ENCODE measurements at regions not wholly inside any gene's neighbourhood (a gene's known extent, or its start where the extent isn't known, plus 50 kb on each side); places are given as distances from the start of the nearest gene placed in this dataset.
"Not testable (repeated sequence)": the region's sequence is repeated elsewhere in the genome, so short reads cannot be mapped to it uniquely, and the experiment has no call there.

DNA sequence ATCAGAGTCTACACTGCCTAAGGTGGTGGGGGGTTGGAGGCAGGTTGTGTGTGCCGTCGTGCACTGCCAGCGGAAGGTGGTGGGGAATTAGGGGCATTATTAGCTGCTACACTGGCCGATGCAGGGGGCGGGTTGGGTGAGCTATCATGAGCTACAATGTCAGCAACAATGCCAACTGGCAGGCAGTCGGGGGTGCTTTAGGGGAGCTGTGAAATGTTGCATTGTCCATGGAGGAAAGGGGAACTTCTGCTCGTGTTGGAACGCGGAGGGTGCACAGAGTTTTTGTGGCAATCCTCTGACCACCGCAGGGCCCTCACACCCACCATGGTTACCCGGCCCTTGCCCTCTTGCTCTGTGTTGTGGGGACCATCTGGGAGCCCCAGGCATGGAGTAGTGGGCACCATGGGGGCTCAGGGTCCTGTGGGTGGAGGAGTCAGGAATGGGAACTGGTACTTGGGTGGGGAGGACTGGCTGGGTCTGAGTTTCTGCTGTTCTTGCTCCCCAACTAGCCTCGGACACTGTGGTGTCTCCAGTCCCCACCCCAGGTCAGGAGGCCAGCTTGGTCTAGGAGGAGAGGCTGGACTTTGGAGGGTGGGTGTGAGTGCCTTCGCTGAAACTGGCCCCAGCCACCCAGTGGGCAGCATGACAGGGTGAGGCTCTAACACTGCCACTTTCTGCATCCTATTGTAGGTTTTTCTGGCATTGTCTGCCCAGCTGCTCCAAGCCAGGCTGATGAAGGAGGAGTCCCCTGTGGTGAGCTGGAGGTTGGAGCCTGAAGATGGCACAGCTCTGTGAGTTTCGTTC lies 107.1 kb upstream of the TPTE start:
- WGBS: 77% methylated on average over 13 of the region's 14 CpGs
- H2BK120ac ChIP-seq (ENCODE audit: low read depth, low read length); H2BK12ac ChIP-seq (ENCODE audit: low read length in 2 of 2): not testable (repeated sequence)

DNA sequence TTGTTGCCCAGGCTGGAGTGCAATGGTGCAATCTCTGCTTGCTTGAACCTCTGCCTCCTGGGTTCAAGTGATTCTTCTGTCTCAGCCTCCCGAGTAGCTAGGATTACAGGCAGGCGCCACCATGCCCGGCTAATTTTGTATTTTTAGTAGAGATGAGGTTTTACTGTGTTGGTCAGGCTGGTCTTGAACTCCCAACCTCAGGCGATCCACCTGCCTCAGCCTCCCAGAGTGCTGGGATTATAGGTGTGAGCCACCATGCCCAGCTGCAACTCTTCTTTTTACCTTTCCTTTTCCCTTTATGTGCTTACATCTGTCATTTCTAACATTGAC lies 106.5 kb upstream of the TPTE start:
- H3K27me3 ChIP-seq (ENCODE audit: control insufficient read depth in 1 of 2, insufficient read depth in 1 of 2, low read length in 2 of 2); H3K79me1 ChIP-seq (replicated peaks; ENCODE audit: low read length, poor library complexity, severe bottlenecking); H2BK12ac ChIP-seq (ENCODE audit: low read length in 2 of 2); H3K14ac ChIP-seq (ENCODE audit: low read length in 2 of 2); H3K4ac ChIP-seq (ENCODE audit: low read depth in 1 of 2, low read length in 2 of 2); H3K4me2 ChIP-seq (ENCODE audit: low read length, poor library complexity, severe bottlenecking); DNase-seq; H3K4me1 ChIP-seq (ENCODE audit: control insufficient read depth, insufficient read depth, low read depth, low read length); H2AFZ ChIP-seq (ENCODE audit: low read depth, low read length); H4K91ac ChIP-seq (ENCODE audit: low read length); H3K9ac ChIP-seq (ENCODE audit: low read length); H2AK5ac ChIP-seq (ENCODE audit: low read length, severe bottlenecking); H3K23ac ChIP-seq (ENCODE audit: low read length in 2 of 2); H2BK15ac ChIP-seq (ENCODE audit: low read depth, poor library complexity, severe bottlenecking); H2BK120ac ChIP-seq (ENCODE audit: low read depth, low read length); H3K27ac ChIP-seq (ENCODE audit: low read length, poor library complexity, severe bottlenecking); H3K4me3 ChIP-seq (ENCODE audit: insufficient read depth in 1 of 2, low read depth in 1 of 2, low read length in 2 of 2); H4K8ac ChIP-seq (ENCODE audit: low read length); H3K18ac ChIP-seq (ENCODE audit: low read depth in 1 of 2, low read length in 2 of 2); H3K36me3 ChIP-seq (ENCODE audit: control insufficient read depth in 1 of 2, insufficient read depth in 2 of 2, low read depth in 1 of 2, low read length in 2 of 2); H2BK5ac ChIP-seq (ENCODE audit: low read depth, low read length, poor library complexity, severe bottlenecking): not testable (repeated sequence)
- H3K9me3 ChIP-seq (ENCODE audit: control insufficient read depth, low read length): peaks cover 43% of the 10 kb centered on the region
- WGBS: 86% methylated on average over 4 of the region's 4 CpGs

More for the DNA sequence above, 107.1 kb upstream of the TPTE start:
- not testable (repeated sequence) for DNase-seq; H3K27ac ChIP-seq (ENCODE audit: low read length, poor library complexity, severe bottlenecking); H2AFZ ChIP-seq (ENCODE audit: low read depth, low read length); H3K14ac ChIP-seq (ENCODE audit: low read length in 2 of 2); H4K91ac ChIP-seq (ENCODE audit: low read length); H3K18ac ChIP-seq (ENCODE audit: low read depth in 1 of 2, low read length in 2 of 2); H3K27me3 ChIP-seq (ENCODE audit: control insufficient read depth in 1 of 2, insufficient read depth in 1 of 2, low read length in 2 of 2); H3K23ac ChIP-seq (ENCODE audit: low read length in 2 of 2); H3K4me2 ChIP-seq (ENCODE audit: low read length, poor library complexity, severe bottlenecking); H2BK5ac ChIP-seq (ENCODE audit: low read depth, low read length, poor library complexity, severe bottlenecking); H3K79me1 ChIP-seq (replicated peaks; ENCODE audit: low read length, poor library complexity, severe bottlenecking); H4K8ac ChIP-seq (ENCODE audit: low read length); H3K4me3 ChIP-seq (ENCODE audit: insufficient read depth in 1 of 2, low read depth in 1 of 2, low read length in 2 of 2); H3K36me3 ChIP-seq (ENCODE audit: control insufficient read depth in 1 of 2, insufficient read depth in 2 of 2, low read depth in 1 of 2, low read length in 2 of 2); H3K4ac ChIP-seq (ENCODE audit: low read depth in 1 of 2, low read length in 2 of 2); H2AK5ac ChIP-seq (ENCODE audit: low read length, severe bottlenecking); H3K9ac ChIP-seq (ENCODE audit: low read length); H2BK15ac ChIP-seq (ENCODE audit: low read depth, poor library complexity, severe bottlenecking); H3K4me1 ChIP-seq (ENCODE audit: control insufficient read depth, insufficient read depth, low read depth, low read length)
- H3K9me3 ChIP-seq (ENCODE audit: control insufficient read depth, low read length): peaks cover 40% of the 10 kb centered on the region

DNA sequence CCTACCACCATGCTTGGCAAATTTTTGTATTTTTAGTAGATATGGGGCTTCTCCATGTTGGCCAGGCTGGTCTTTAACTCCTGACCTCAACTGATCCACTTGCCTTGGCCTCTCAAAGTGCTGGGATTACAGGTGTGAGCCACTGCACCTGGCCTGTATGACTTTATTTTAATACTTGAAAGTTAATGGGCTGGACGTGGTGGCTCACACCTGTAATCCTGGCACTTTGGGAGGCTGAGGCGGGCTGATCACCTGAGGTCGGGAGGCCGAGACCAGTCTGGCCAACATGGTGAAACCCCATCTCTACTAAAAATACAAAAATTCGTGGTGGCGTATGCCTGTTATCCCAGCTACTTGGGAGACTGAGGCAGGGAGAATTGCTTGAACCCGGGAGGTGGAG lies 105.9 kb upstream of the TPTE start:
- not testable (repeated sequence) for H4K91ac ChIP-seq (ENCODE audit: low read length); H3K4ac ChIP-seq (ENCODE audit: low read depth in 1 of 2, low read length in 2 of 2)
- WGBS: 57% methylated on average over 7 of the region's 7 CpGs

DNA sequence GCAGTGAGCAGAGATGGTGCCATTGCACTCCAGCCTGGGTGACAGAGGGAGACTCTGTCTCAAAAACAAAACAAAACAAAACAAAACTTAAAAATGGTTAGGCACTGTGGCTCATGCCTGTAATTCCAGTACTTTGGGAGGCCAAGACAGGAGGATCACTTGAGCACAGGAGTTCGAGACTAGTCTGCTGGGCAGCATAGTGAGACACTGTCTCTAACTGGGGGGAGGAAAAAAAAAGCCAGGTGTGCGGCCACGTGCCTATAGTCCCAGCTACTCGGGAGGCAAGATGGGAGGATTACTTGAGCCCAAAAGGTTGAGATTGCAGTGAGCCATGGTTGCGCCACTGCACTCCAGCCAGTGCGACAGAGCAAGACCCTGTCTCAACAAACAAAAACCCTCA lies 105.5 kb upstream of the TPTE start:
- not testable (repeated sequence) for H3K27me3 ChIP-seq (ENCODE audit: control insufficient read depth in 1 of 2, insufficient read depth in 1 of 2, low read length in 2 of 2); H3K14ac ChIP-seq (ENCODE audit: low read length in 2 of 2); H3K79me1 ChIP-seq (replicated peaks; ENCODE audit: low read length, poor library complexity, severe bottlenecking); H3K4ac ChIP-seq (ENCODE audit: low read depth in 1 of 2, low read length in 2 of 2); H3K18ac ChIP-seq (ENCODE audit: low read depth in 1 of 2, low read length in 2 of 2); H3K27ac ChIP-seq (ENCODE audit: low read length, poor library complexity, severe bottlenecking); H2BK15ac ChIP-seq (ENCODE audit: low read depth, poor library complexity, severe bottlenecking); H2AFZ ChIP-seq (ENCODE audit: low read depth, low read length); H3K36me3 ChIP-seq (ENCODE audit: control insufficient read depth in 1 of 2, insufficient read depth in 2 of 2, low read depth in 1 of 2, low read length in 2 of 2); H4K91ac ChIP-seq (ENCODE audit: low read length); H4K8ac ChIP-seq (ENCODE audit: low read length); H2AK5ac ChIP-seq (ENCODE audit: low read length, severe bottlenecking); H3K4me1 ChIP-seq (ENCODE audit: control insufficient read depth, insufficient read depth, low read depth, low read length); H2BK120ac ChIP-seq (ENCODE audit: low read depth, low read length); H2BK12ac ChIP-seq (ENCODE audit: low read length in 2 of 2); DNase-seq; H3K4me3 ChIP-seq (ENCODE audit: insufficient read depth in 1 of 2, low read depth in 1 of 2, low read length in 2 of 2); H3K23ac ChIP-seq (ENCODE audit: low read length in 2 of 2); H3K4me2 ChIP-seq (ENCODE audit: low read length, poor library complexity, severe bottlenecking); H3K9ac ChIP-seq (ENCODE audit: low read length); H2BK5ac ChIP-seq (ENCODE audit: low read depth, low read length, poor library complexity, severe bottlenecking)
- WGBS: 55% methylated on average over 6 of the region's 6 CpGs
- peaks cover 48% of the 10 kb centered on the region for H3K9me3 ChIP-seq (ENCODE audit: control insufficient read depth, low read length)

More for the DNA sequence above, 105.9 kb upstream of the TPTE start:
- H3K4me3 ChIP-seq (ENCODE audit: insufficient read depth in 1 of 2, low read depth in 1 of 2, low read length in 2 of 2); H3K27me3 ChIP-seq (ENCODE audit: control insufficient read depth in 1 of 2, insufficient read depth in 1 of 2, low read length in 2 of 2); H3K4me1 ChIP-seq (ENCODE audit: control insufficient read depth, insufficient read depth, low read depth, low read length); H2AFZ ChIP-seq (ENCODE audit: low read depth, low read length); H2AK5ac ChIP-seq (ENCODE audit: low read length, severe bottlenecking); H2BK12ac ChIP-seq (ENCODE audit: low read length in 2 of 2); H3K18ac ChIP-seq (ENCODE audit: low read depth in 1 of 2, low read length in 2 of 2); H3K23ac ChIP-seq (ENCODE audit: low read length in 2 of 2); H3K4me2 ChIP-seq (ENCODE audit: low read length, poor library complexity, severe bottlenecking); H2BK5ac ChIP-seq (ENCODE audit: low read depth, low read length, poor library complexity, severe bottlenecking); H3K36me3 ChIP-seq (ENCODE audit: control insufficient read depth in 1 of 2, insufficient read depth in 2 of 2, low read depth in 1 of 2, low read length in 2 of 2); H3K79me1 ChIP-seq (replicated peaks; ENCODE audit: low read length, poor library complexity, severe bottlenecking); H2BK15ac ChIP-seq (ENCODE audit: low read depth, poor library complexity, severe bottlenecking); H3K27ac ChIP-seq (ENCODE audit: low read length, poor library complexity, severe bottlenecking); DNase-seq; H2BK120ac ChIP-seq (ENCODE audit: low read depth, low read length); H3K14ac ChIP-seq (ENCODE audit: low read length in 2 of 2); H3K9ac ChIP-seq (ENCODE audit: low read length); H4K8ac ChIP-seq (ENCODE audit: low read length): not testable (repeated sequence)
- H3K9me3 ChIP-seq (ENCODE audit: control insufficient read depth, low read length): peaks cover 44% of the 10 kb centered on the region

All from mesenchymal stem cell (in vitro differentiated cells and primary cell).